Urothelium cell line (cell line): ENCODE measurements at regions not wholly inside any gene's neighbourhood (a gene's known extent, or its start where the extent isn't known, plus 50 kb on each side); places are given as distances from the start of the nearest gene placed in this dataset.

Experiments
- DNase-seq: peaks from one replicate; pipeline ENCODE4 v3.0.0; 2011; ENCODE audit warnings: low spot score, mixed read lengths
- FAIRE-seq: peaks from 2 replicates; lab custom pipeline; 2011; peaks lifted over from hg19 to GRCh38; lab: Jason Lieb, UNC

- no peak for FAIRE-seq
Observed at GRCh38 chr2:7280790-7281189, 363.6 kb downstream of the RNF144A start.

DNA sequence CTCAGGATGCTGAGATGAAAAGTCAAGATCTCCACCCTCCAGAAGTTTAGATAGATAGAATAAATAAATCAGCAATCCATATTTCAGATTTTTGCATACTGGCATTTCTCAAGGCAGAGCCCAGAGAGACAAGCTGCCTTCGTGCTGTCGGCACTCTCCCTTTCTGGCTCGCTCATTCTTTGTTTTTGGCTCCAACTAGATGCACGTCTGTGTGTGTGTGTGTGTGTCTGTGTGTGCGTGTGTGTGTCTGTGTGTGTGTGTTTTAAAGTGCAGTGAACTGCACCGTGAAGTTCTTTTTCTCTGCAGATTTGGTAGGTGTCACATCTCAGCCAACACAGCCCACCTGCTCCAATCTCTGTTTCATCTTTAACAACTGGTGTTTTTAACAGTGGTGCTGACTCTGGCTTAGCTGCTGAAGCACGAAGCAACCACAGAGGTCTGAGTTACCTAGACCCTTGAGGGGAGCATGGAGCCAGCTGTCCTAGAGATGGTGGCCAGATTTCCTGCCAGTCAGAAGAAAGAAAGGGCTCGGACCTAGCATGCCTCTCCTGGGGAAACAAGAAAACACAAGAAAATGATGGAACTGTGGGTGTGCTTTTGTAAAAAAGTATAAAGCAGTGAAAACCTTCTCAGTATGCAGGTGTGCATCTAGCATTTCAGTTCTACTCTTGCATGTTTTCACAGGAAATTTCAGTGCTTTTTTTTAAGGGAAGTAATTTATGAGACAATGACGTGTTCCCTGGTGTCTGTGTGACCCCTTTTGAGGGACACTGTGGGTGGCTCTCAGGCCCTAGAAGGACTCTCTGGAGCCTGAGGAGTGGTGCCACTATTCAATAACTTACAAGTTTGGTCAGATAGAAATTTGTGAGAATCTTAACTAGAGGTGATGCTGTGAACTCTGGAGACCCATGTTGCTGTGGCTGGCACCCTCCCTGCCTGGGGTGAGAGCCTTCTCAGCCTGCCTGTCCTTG is 364.3 kb downstream of the RNF144A start:
- DNase-seq (no peak), FAIRE-seq (peak; percentile 79)

More at GRCh38 chr2:7280790-7281189, 363.6 kb downstream of the RNF144A start:
- DNase-seq, result no peak

DNA sequence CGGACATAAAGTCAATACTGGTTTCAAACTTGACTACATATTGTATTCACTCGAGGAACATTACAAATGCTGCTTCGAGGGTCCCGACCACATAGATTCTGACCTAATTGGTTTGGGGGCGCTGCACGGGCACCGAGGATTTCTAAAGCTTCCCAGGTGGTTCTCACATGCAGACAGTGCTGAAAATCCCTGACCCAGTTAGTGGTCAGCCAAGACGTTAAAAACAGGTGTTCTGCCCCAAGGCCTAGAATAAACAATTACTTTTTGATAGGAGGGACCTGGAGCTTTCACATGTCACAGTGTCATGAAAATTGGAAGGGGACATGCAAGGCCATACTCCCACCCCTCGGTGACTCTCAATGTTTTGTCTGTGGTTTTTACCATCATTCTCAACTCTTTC is 368.9 kb downstream of the RNF144A start:
- FAIRE-seq (no peak), DNase-seq (no peak)

GRCh38 chr2:7288484-7288883 is 371.3 kb downstream of the RNF144A start:
- no peak for DNase-seq
- FAIRE-seq, result no peak

GRCh38 chr2:7289697-7290096 is 372.5 kb downstream of the RNF144A start:
- DNase-seq (no peak), FAIRE-seq (no peak)

DNA sequence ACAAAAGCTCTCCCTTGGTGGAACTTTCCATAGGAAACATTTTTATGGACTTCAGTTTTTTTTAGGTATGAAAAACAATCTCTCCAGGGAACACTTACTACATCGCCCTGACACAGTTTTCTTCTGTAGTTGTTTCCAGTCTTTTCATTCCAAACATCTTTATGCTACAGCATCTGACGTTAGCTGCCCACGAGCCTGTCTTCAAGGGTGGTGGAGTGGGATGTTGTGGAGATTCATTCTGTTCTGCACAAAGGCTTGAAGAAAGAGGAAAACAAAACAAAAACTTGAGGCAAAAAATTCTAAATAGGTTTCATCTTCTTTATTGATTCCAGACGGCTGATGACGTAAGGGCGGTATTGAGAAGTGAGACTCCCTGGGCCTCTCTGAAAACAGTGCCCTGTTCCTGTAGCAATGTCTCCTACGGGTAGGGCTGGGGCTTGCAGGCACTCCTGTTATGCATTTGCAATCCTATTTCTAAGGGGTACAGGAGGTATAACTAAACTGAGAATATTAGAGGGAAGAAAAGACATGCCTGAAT is 375.0 kb downstream of the RNF144A start:
- FAIRE-seq, result no peak
- DNase-seq, result no peak

DNA sequence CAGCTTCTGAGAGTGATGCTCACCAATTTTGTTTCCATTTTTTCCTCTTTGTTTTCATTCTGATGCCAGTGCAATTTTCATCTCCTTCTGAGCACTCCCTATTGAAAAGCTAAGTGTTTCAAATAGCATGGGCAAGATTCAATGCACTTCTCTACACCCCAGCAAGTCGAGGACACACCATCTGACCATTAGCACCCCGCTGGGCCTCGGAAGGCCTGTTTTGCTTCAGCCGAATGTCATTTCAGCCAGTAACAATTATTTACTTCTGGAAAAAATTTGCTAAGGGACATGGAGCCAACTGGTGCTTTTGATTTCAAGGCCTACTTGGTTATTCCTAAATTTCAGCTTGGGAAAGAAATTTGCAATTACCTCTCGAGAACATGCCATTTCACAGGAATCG is 392.4 kb downstream of the RNF144A start:
- DNase-seq (no peak), FAIRE-seq (no peak)

GRCh38 chr2:7324706-7325105 is 407.5 kb downstream of the RNF144A start:
- FAIRE-seq (no peak), DNase-seq (no peak)

GRCh38 chr2:7325186-7325585 is 408.0 kb downstream of the RNF144A start:
- FAIRE-seq (no peak), DNase-seq (no peak)

- DNase-seq, result no peak
Observed at GRCh38 chr2:7329465-7329864, 412.3 kb downstream of the RNF144A start.

DNA sequence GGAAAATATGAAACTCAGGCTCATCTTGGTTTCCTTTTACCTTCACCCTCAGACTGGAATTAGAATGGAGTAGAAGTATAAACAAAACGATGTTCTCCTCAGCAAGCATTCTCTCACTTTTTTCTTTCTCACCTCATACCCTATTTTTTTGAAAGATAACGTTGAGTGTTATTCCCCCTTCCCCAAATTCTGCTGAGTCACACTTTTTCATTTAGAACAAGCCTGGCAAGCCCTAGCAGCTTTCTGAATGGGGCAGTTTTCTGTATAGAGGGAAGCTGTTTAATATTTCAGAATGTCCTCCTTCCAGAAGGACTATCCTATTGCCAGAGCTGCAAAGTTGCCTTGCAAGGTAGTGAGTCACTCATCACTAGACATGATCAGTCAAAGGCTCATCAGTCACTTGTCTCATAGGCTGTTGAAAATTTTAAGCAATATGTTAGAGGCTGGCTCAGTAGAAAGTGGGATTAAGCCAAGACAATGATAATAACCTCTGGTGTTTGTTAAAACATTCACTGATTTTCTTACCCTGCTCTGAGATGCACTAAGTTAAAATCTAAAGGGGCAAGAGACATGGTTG is 416.1 kb downstream of the RNF144A start:
- FAIRE-seq (no peak), DNase-seq (no peak)

More at GRCh38 chr2:7329465-7329864, 412.3 kb downstream of the RNF144A start:
- no peak for FAIRE-seq

DNA sequence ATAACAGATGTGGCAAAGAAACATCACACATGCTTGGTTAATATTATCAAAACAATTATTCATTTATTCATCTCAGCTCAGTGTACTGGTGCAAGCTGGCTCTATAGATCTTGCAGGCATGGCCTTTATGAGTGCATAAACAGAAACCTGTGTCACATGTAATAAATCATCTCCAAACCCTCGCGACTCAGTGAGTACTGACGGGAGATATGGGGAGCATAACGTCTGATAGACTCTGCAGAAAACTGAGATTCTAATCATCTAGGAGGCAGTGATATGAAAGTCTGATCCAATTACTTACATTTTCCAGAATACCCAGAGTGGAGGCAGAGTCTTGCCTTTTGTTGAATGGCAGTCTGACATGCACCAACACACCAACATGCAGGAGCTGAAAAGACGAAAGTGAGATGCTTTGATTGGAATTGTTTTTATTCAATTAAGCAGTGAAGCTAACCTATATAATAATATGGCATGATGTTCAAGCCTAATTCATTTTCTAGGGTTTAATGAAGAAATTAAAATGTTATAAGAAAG is 416.8 kb downstream of the RNF144A start:
- no peak for DNase-seq
- FAIRE-seq, result no peak

GRCh38 chr2:7338961-7339360 is 421.7 kb downstream of the RNF144A start:
- no peak for FAIRE-seq
- DNase-seq, result no peak

GRCh38 chr2:7346336-7346735 is 429.1 kb downstream of the RNF144A start:
- FAIRE-seq (no peak), DNase-seq (no peak)

DNA sequence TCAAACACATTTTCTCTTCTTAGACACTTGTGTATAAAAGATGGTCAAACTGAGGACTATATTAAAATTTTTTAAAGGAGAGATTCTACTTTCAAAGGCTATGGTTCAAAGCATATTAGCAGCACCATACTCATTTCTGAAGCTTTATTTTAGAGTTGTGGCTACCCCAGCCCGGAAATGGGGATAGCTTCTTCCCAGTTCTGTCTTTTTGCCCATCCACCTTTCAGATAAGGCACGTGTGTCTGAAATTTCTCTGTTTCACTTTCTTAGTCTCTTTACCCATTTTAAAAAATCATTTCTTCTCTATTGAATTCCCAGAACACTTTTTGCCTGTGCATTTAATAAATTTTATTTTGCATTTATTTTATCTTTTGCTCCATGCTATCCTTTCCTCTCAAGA is 431.5 kb downstream of the RNF144A start:
- DNase-seq (no peak), FAIRE-seq (no peak)

DNA sequence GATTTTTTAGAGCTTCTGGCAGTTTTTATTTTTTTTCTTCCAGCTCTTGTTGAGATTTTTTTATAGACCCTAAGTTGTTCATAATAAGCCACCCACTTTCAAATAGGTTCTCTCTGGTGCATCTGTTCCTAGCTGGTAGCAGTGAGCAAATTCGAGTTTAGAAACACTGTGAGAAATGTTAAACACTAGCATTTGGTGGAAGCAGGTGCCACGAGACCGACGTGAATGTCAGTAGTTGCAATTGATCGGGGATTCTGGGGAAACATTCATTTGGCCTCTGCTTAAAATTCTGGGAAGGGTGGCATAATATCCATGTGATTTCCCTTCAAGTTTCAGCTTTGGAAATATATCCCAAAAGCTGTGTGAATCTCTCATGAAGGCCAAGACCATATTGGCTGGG is 435.0 kb downstream of the RNF144A start:
- DNase-seq (no peak), FAIRE-seq (no peak)

DNA sequence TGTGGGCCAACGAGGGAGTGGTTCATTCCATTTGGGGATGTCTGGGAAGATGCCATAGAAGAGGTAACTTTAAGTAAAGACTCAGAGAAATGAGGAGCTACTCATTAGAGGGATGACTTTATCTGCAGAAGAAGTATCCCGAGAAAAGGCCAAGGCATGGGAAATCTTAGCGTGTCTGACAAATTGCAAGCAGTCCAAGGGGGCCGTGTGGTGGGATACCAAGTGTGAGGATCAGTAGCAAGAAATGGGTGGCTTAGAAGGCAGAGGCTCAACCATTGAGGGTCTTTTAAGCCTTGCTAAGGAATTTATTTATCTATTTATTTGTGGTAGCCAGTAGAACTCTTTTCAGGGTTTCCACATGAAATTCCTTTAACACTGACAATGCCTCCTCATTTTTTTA is 436.4 kb downstream of the RNF144A start:
- FAIRE-seq, result no peak
- DNase-seq, result no peak

DNA sequence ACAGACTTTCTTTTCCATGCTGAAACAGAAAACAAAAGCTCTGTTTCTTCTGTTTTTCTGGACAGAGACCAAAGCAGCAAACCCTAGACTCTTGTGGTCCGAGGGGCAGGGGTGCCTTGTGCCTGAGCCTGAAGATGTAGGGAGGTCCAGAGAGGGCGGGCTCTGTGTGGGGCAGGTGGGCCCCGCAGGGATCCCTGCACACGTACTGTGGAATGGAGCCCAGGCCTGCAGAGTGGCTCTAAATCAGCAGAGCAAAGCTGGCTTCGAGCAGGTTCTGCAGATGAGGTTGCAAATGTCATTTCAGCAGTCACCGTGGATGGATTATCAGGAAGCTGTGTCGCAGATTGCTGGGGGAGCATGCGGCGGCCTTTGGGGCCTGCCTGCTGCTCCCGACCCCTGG is 438.6 kb downstream of the RNF144A start:
- DNase-seq (no peak), FAIRE-seq (no peak)

GRCh38 chr2:7356909-7357584 is 439.8 kb downstream of the RNF144A start:
- DNase-seq, result no peak

GRCh38 chr2:7357993-7358392 is 440.8 kb downstream of the RNF144A start:
- FAIRE-seq (no peak), DNase-seq (no peak)

More at GRCh38 chr2:7356909-7357584, 439.8 kb downstream of the RNF144A start:
- peak; percentile 17 for FAIRE-seq

DNA sequence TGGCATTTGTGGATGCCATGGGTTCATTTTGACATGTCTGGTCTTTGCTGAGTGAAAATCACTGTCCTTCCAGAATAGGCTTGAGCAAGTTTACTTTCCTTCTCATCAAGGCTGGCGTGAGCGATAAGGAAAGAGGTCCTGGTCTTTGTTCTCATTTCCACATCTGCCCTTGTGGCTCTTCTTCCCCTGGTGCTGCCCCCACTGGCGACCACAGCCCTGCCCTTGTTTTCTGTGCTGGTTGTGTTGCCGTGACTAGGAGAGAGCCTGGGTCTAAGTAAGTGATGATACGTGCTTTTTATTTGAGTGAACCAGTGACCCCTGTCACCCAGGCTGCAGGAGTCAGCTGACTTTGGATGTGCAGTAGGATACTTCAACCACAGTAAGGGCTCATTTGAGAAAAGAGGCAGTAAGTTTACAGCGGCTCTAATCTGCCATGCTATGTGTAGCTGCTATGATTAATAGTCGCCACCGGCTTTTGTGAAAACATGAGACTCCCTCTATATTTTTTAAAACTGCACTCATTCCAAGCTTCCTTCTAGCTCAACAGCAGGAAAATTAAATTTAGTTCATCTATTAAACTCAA is 441.7 kb downstream of the RNF144A start:
- DNase-seq (no peak), FAIRE-seq (no peak)
